ENCODE measurements at regions not wholly inside any gene's neighbourhood (a gene's known extent, or its start where the extent isn't known, plus 50 kb on each side); places are given as distances from the start of the nearest gene placed in this dataset.

DNA sequence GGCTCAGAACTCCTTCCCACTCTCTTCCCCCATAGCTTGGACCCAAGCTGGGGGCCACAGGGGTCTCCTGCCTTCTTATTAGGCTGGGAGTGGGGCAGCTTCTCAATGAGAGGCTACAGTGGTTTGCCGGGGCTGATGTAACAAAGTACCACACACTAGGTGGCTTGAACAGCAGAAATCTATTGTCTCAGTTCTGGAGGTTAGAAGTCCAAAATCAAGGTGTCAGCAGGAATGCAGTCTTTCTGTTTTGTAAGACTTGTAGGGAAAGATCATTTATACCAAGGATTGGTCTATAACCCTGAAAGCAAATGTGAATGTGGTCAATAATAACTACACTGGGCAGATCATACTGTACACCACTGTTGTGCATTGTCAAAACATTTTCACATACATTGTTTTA lies 124.5 kb upstream of the ARHGAP5 start:
- DNase-seq (ENCODE audit: low read depth): no peak
- no peak overlapping the region for H3K4me3 ChIP-seq (ENCODE audit: control insufficient read depth, low read depth, low read length)
- TF ChIP-seq, protein P1, sequence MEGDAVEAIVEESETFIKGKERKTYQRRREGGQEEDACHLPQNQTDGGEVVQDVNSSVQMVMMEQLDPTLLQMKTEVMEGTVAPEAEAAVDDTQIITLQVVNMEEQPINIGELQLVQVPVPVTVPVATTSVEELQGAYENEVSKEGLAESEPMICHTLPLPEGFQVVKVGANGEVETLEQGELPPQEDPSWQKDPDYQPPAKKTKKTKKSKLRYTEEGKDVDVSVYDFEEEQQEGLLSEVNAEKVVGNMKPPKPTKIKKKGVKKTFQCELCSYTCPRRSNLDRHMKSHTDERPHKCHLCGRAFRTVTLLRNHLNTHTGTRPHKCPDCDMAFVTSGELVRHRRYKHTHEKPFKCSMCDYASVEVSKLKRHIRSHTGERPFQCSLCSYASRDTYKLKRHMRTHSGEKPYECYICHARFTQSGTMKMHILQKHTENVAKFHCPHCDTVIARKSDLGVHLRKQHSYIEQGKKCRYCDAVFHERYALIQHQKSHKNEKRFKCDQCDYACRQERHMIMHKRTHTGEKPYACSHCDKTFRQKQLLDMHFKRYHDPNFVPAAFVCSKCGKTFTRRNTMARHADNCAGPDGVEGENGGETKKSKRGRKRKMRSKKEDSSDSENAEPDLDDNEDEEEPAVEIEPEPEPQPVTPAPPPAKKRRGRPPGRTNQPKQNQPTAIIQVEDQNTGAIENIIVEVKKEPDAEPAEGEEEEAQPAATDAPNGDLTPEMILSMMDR (IDR thresholded peaks at IDR 0.05; ENCODE audit: control insufficient read depth, insufficient read depth, low read depth, low read length, missing control alignments): no peak

DNA sequence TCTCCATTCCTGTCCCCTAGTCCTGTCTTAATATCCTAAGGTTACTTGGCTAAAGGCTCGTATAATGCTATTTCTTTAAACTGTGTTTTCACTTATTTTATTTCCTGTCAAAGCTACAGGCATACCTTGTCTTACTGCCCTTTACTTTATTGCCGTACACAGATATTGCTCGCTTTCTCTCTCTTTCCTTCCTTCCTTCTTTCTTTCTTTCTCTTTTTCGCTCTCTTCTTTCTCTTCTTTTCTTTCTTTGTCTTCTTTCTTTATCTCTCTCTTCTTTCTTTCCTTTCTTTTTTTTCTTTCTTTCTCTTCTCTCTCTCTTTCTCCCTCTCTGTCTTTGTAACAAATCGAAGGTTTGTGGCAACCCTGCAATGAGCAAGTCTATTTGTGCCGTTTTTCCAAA lies 123.9 kb upstream of the ARHGAP5 start:
- TF ChIP-seq, protein P1 (IDR thresholded peaks at IDR 0.05; ENCODE audit: control insufficient read depth, insufficient read depth, low read depth, low read length, missing control alignments): no peak
- H3K4me3 ChIP-seq (ENCODE audit: control insufficient read depth, low read depth, low read length): no peak overlapping the region
- DNase-seq (ENCODE audit: low read depth): no peak

DNA sequence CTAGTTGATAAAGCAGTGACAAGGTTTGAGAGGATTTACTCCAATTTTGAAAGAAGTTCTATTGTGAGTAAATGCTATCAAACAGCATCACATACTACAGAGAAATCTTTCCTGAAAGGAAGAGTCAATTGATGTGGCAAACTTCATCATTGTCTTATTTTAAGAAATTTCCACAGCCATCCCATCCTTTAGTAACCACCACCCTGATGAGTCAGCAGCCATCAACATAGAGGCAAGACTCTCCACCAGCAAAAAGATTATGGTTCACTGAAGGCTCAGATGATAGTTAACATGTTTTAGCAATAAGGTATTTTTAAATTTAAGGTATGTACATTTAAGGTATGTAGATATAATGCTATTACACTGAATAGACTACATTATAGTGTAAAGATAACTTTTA lies 122.1 kb upstream of the ARHGAP5 start:
- DNase-seq (ENCODE audit: low read depth): no peak
- TF ChIP-seq, protein P1 (IDR thresholded peaks at IDR 0.05; ENCODE audit: control insufficient read depth, insufficient read depth, low read depth, low read length, missing control alignments): no peak
- H3K4me3 ChIP-seq (ENCODE audit: control insufficient read depth, low read depth, low read length): no peak overlapping the region

DNA sequence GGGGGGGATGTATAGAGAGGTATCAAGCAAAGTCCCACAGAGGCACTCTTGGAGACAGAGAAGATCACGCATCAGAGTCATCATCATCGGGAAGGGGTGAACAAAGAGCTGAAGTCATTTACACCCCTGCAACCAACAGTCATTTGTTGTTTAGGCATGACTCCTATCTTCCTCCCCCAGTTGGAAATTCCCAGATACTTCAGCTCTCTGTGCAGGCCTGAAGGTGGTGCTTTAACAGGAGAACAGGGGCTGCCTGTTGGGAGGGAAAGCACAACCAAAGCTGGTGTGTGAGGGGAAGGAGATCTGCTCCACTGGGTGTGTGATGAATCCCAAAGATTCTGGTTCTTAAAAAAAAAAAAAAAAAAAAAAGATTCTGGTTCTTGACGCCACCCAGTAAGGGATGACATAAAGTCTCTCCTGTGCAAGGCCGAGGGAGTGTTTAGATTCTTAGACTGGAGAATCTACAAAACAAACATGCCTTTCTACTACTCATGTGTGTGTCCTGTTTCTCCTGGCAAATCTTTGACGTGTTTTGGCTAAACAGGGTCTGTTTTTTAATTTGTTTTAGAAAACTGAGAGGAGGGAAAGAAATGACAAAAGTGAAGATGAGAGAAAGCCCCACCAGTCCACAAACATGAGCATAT lies 121.0 kb upstream of the ARHGAP5 start:
- TF ChIP-seq, protein P1 (IDR thresholded peaks at IDR 0.05; ENCODE audit: control insufficient read depth, insufficient read depth, low read depth, low read length, missing control alignments): no peak
- H3K4me3 ChIP-seq (ENCODE audit: control insufficient read depth, low read depth, low read length): no peak overlapping the region
- no peak for DNase-seq (ENCODE audit: low read depth)

DNA sequence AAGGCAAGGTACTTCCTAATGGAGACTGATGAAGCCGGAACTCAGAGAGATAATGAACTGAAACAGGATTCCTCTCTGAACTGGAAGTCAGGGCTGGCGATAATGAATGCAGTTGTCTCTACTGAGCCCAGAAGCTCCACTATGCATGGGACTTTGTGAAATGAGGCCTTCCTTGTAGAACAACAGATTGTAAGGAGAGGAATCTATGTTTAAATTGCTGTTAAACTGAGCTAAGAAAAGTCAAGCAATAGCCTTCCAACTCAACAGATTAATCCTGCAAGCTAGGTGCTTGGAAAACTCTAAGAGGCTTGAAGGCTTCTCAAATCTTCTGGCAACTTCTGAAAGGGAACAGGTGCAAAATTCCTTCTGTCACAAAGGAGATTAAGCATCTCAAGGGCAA lies 119.5 kb upstream of the ARHGAP5 start:
- H3K4me3 ChIP-seq (ENCODE audit: control insufficient read depth, low read depth, low read length): no peak overlapping the region
- DNase-seq (ENCODE audit: low read depth): no peak
- TF ChIP-seq, protein P1 (IDR thresholded peaks at IDR 0.05; ENCODE audit: control insufficient read depth, insufficient read depth, low read depth, low read length, missing control alignments): no peak

DNA sequence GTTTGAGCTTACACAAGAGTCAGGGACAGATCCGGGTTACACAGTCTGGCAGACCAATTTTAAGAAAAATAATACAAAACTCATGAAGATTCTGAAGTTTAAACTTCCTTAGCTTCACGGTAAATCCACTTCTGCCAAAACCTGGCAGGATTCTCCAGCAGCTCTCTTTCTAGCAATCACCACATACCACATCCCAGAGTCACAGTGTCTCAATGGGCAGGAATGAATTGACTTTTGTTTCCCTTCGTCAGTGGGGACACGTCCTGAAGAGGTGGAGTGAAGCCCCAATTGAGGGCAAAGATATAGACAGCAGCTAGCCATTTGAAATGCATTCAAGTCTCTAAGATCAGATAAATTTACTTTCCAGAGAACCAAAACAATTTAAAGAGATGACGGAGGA lies 117.1 kb upstream of the ARHGAP5 start:
- H3K4me3 ChIP-seq (ENCODE audit: control insufficient read depth, low read depth, low read length): no peak overlapping the region
- DNase-seq (ENCODE audit: low read depth): no peak
- TF ChIP-seq, protein P1 (IDR thresholded peaks at IDR 0.05; ENCODE audit: control insufficient read depth, insufficient read depth, low read depth, low read length, missing control alignments): no peak

DNA sequence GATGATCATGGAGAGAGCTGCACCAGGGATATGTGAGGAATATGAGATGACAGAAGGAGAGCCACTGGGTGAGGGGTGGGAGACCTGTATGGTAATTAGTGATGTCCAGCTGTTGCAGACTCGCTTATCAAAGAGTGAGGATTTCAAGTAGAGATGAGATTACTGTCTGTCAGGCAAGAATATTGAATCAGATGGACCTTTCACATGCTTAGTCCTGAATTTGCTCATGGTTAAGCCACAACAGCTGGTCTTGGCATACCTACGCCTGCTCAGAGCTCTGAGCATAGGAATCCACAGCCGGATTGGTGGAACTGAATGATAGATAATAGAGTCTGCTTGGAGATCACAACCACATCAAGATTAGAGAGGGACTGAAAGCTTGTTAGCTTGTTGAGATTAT lies 115.2 kb upstream of the ARHGAP5 start:
- TF ChIP-seq, protein P1 (IDR thresholded peaks at IDR 0.05; ENCODE audit: control insufficient read depth, insufficient read depth, low read depth, low read length, missing control alignments): no peak
- H3K4me3 ChIP-seq (ENCODE audit: control insufficient read depth, low read depth, low read length): no peak overlapping the region
- DNase-seq (ENCODE audit: low read depth): no peak

All from AG09309 (cell line).